GM12878 (cell line): ENCODE measurements at regions not wholly inside any gene's neighbourhood (a gene's known extent, or its start where the extent isn't known, plus 50 kb on each side); places are given as distances from the start of the nearest gene placed in this dataset.

Experiments
- ATAC-seq: fragments of 200-7000 bp; cut with Tn5 transposase; 3 replicates; pipeline ENCODE4 v1.9.1; 2020; ENCODE audit warnings: mild to moderate bottlenecking, moderate library complexity
- BruUV-seq: library from RNA; stranded (reverse); fragments of 400-500 nt; replicated peaks from 2 replicates; lab custom pipeline; 2021; lab: Mats Ljungman, UMichigan
- CTCF ChIA-PET: fragments of 300-600 bp; sonication (Branson Sonifier 250); formaldehyde crosslinking; extraction: SDS; loops from one replicate; lab custom pipeline; 2021; ENCODE audit warnings: inconsistent platforms; lab: Yijun Ruan, JAX
- POLR2A ChIA-PET: fragments of 350-600 bp; formaldehyde crosslinking; extraction: SDS; loops from one replicate; lab custom pipeline; 2021; ENCODE audit warnings: inconsistent platforms; lab: Charles Lee
- RAD21 ChIA-PET: fragments of 300-600 bp; sonication (Branson Sonifier 250); formaldehyde crosslinking; loops from one replicate; lab custom pipeline; 2023; ENCODE audit warnings: antibody characterized with exemption; ENCODE audit not compliant: unreplicated experiment; lab: Charles Lee
- SMC1A ChIA-PET: fragments of 300-600 bp; sonication (Branson Sonifier 250); formaldehyde crosslinking; loops from one replicate; lab custom pipeline; 2023; ENCODE audit not compliant: unreplicated experiment, uncharacterized antibody; lab: Charles Lee
- DNase-seq: peaks from one replicate; pipeline ENCODE4 v3.0.0-alpha.2; 2011; ENCODE audit warnings: low read depth, low spot score
- FAIRE-seq: peaks from 3 replicates; lab custom pipeline; 2011; peaks lifted over from hg19 to GRCh38; lab: Jason Lieb, UNC
- H2AFZ ChIP-seq: 2 replicates; pipeline ENCODE4 v1.6.0; 2011; ENCODE audit warnings: low read depth, low read length, control low read depth; ENCODE audit not compliant: control insufficient read depth
- H3K27ac ChIP-seq: 2 replicates; pipeline ENCODE4 v1.5.1; 2011; ENCODE audit warnings: control low read depth; ENCODE audit not compliant: control insufficient read depth, insufficient read depth
- H3K27me3 ChIP-seq, 2 experiments: replicated peaks in 1 of 2; 2 replicates each; pipeline versions ENCODE4 v1.6.0 to v1.6.1; 2011; ENCODE audit warnings: low read length in 1 of 2; ENCODE audit not compliant: control insufficient read depth in 2 of 2, insufficient read depth in 2 of 2
- H3K36me3 ChIP-seq, 2 experiments: 2 replicates each; pipeline ENCODE4 v1.5.1; 2011; ENCODE audit warnings: low read length in 1 of 2; ENCODE audit not compliant: control insufficient read depth in 2 of 2, insufficient read depth in 2 of 2
- H3K4me1 ChIP-seq: 2 replicates; pipeline ENCODE4 v1.6.1; 2011; ENCODE audit warnings: mild to moderate bottlenecking, low read length, moderate library complexity, mixed read lengths; ENCODE audit not compliant: control insufficient read depth, insufficient read depth
- H3K4me2 ChIP-seq: 2 replicates; pipeline ENCODE4 v1.6.0; 2011; ENCODE audit warnings: control low read depth; ENCODE audit not compliant: control insufficient read depth, insufficient read depth
- H3K4me3 ChIP-seq: fragments of 200-600 bp; sonication (generic); 2 replicates; pipeline ENCODE4 v1.5.1; 2016
- H3K79me2 ChIP-seq: 2 replicates; pipeline ENCODE4 v1.6.0; 2011; ENCODE audit warnings: low read length; ENCODE audit not compliant: control insufficient read depth, insufficient read depth
- H3K9ac ChIP-seq: 2 replicates; pipeline ENCODE4 v1.8.0; 2011; ENCODE audit warnings: low read length, control low read depth, mixed read lengths; ENCODE audit not compliant: control insufficient read depth, insufficient read depth
- H3K9me3 ChIP-seq: replicated peaks from 3 replicates; pipeline ENCODE4 v1.5.1; 2011; ENCODE audit warnings: mild to moderate bottlenecking, low read length; ENCODE audit not compliant: control insufficient read depth, insufficient read depth
- H4K20me1 ChIP-seq: 2 replicates; pipeline ENCODE4 v1.6.0; 2011; ENCODE audit not compliant: control insufficient read depth, insufficient read depth
- ATF3 ChIP-seq: IDR thresholded peaks from 2 replicates; pipeline ENCODE4 v1.6.1; 2011; ENCODE audit warnings: low read depth, mild to moderate bottlenecking, low read length, moderate library complexity, borderline replicate concordance; ENCODE audit errors: extremely low read depth
- BCL3 ChIP-seq: IDR thresholded peaks from 2 replicates; pipeline ENCODE4 v1.6.1; 2011; ENCODE audit warnings: borderline replicate concordance, low read depth, mild to moderate bottlenecking, moderate library complexity, low read length; ENCODE audit not compliant: insufficient read depth, poor library complexity, severe bottlenecking
- HCFC1 ChIP-seq: fragments of 150-350 bp; IDR thresholded peaks from 2 replicates; pipeline ENCODE4 v1.6.1; 2014; ENCODE audit warnings: low read length
- HSF1 ChIP-seq: fragments of 150-350 bp; IDR thresholded peaks from 2 replicates; pipeline ENCODE4 v1.6.1; 2014; ENCODE audit warnings: mild to moderate bottlenecking, low read depth, low read length
- IRF4 ChIP-seq: IDR thresholded peaks from 2 replicates; pipeline ENCODE4 v1.6.1; 2011; ENCODE audit warnings: low read depth, low read length
- NFYA ChIP-seq: IDR thresholded peaks from 2 replicates; pipeline ENCODE4 v1.6.1; 2011; ENCODE audit warnings: low read depth, mild to moderate bottlenecking, low read length, improper control_type of control experiment, borderline replicate concordance
- PAX8 ChIP-seq: fragments of 450-650 bp; IDR thresholded peaks from 2 replicates; pipeline ENCODE4 v1.6.1; 2017; ENCODE audit warnings: mild to moderate bottlenecking, moderate library complexity
- POLR2AphosphoS2 ChIP-seq: IDR thresholded peaks from 2 replicates; pipeline ENCODE4 v1.6.1; 2011; ENCODE audit warnings: low read depth, mild to moderate bottlenecking, low read length, improper control_type of control experiment, moderate library complexity
- RB1 ChIP-seq: fragments of 450-650 bp; formaldehyde crosslinking; IDR thresholded peaks from 2 replicates; pipeline ENCODE4 v1.6.1; 2017; ENCODE audit warnings: mild to moderate bottlenecking, borderline replicate concordance
- SUZ12 ChIP-seq: fragments of 200-600 bp; sonication (generic); IDR thresholded peaks from one replicate; pipeline ENCODE4 v1.6.1; 2018; ENCODE audit warnings: antibody characterized with exemption, mild to moderate bottlenecking; ENCODE audit not compliant: unreplicated experiment
- TARDBP ChIP-seq: IDR thresholded peaks from 2 replicates; pipeline ENCODE4 v1.6.1; 2016; ENCODE audit warnings: borderline replicate concordance
- WRNIP1 ChIP-seq: IDR thresholded peaks from 2 replicates; pipeline ENCODE4 v1.6.1; 2011; ENCODE audit warnings: low read depth, low read length, improper control_type of control experiment, borderline replicate concordance
- ZNF24 ChIP-seq: fragments of 450-650 bp; IDR thresholded peaks from 2 replicates; pipeline ENCODE4 v1.6.1; 2017; ENCODE audit warnings: antibody characterized with exemption, mild to moderate bottlenecking
- WGBS: methylation state at CpG from one replicate; pipeline ENCODE4 v1.1.6; 2016; ENCODE audit warnings: low lambda C conversion rate; ENCODE audit not compliant: insufficient replicate concordance, insufficient coverage; ENCODE audit errors: missing lambda C conversion rate; 5-methylcytosine and 5-hydroxymethylcytosine counted together
- in situ Hi-C: fragments of 300-500 bp; cut with MboI; formaldehyde crosslinking; loops from 9 replicates; pipeline ENCODE4 v1.14.3; 2018; ENCODE audit warnings: mixed read lengths
- intact Hi-C: fragments of 100-400 bp; cut with micrococcal nuclease; formaldehyde crosslinking; loops from one replicate; pipeline ENCODE4 v1.14.2; 2022; ENCODE audit not compliant: unreplicated experiment

GRCh38 chr1:36620142-36620541, 137.4 kb upstream of the CSF3R start:
- H4K20me1 ChIP-seq = no peaks in the 10 kb centered on the region
- H2AFZ ChIP-seq = no peak overlapping the region
- ChIA-PET RAD21 (no interaction called here), POLR2A (no interaction called here), CTCF (no interaction called here), SMC1A (no interaction called here)
- no TSS peak for BruUV-seq
- H3K4me2 ChIP-seq = no peak overlapping the region
- in situ Hi-C loops (no loop called here), intact Hi-C loops (no loop called here)
- H3K9ac ChIP-seq = no peak overlapping the region
- DNase-seq = no peak
- TF ChIP-seq ZNF24 (no peak), HCFC1 (no peak), HSF1 (no peak)
- no peaks in the 10 kb centered on the region for H3K79me2 ChIP-seq
- no peaks in the 10 kb centered on the region for H3K4me1 ChIP-seq
- no peaks in the 10 kb centered on the region for H3K36me3 ChIP-seq
- WGBS = 11% methylated on average over 5 of the region's 5 CpGs
- no peak overlapping the region for H3K4me3 ChIP-seq
- no peak for FAIRE-seq
- ATAC-seq = no peak
- H3K27me3 ChIP-seq = no peaks in the 10 kb centered on the region; a peak in 1 of 4 replicates
- H3K9me3 ChIP-seq = no peaks in the 10 kb centered on the region; the same call in 2 of the 3 replicates
- no peak overlapping the region for H3K27ac ChIP-seq

- no peak for TF ChIP-seq BCL3
- no peak for TF ChIP-seq SUZ12
- TF ChIP-seq WRNIP1 = no peak
- TF ChIP-seq IRF4 = no peak
- TF ChIP-seq TARDBP = no peak
- TF ChIP-seq POLR2AphosphoS2 = no peak
- TF ChIP-seq ATF3 = no peak
- TF ChIP-seq NFYA = no peak
- TF ChIP-seq PAX8 = no peak
- no peak for TF ChIP-seq RB1
- H3K4me1 ChIP-seq = no peaks in the 10 kb centered on the region
- H3K4me3 ChIP-seq = no peak overlapping the region
- H4K20me1 ChIP-seq = no peaks in the 10 kb centered on the region
- intact Hi-C loops = no loop called here
- POLR2A ChIA-PET = no interaction called here
- H3K27ac ChIP-seq = no peak overlapping the region
- FAIRE-seq (no peak), ATAC-seq (no peak), DNase-seq (no peak)
- no peak overlapping the region for H3K4me2 ChIP-seq
- WGBS = 18% methylated on average over 6 of the region's 6 CpGs
- RAD21 ChIA-PET = no interaction called here
- no TSS peak for BruUV-seq
- no peaks in the 10 kb centered on the region for H3K9me3 ChIP-seq
- no peaks in the 10 kb centered on the region; a peak in 1 of 4 replicates for H3K27me3 ChIP-seq
- SMC1A ChIA-PET = no interaction called here
- CTCF ChIA-PET = no interaction called here
- H3K9ac ChIP-seq = no peak overlapping the region
- no peaks in the 10 kb centered on the region for H3K79me2 ChIP-seq
- no peaks in the 10 kb centered on the region for H3K36me3 ChIP-seq
- H2AFZ ChIP-seq = no peak overlapping the region
- in situ Hi-C loops = no loop called here
Measured at GRCh38 chr1:36614991-36615390, 132.3 kb upstream of the CSF3R start.
